B cell (primary cell): ENCODE measurements at regions not wholly inside any gene's neighbourhood (a gene's known extent, or its start where the extent isn't known, plus 50 kb on each side); places are given as distances from the start of the nearest gene placed in this dataset.

Source experiments
- CTCF ChIP-seq: fragments of 200-600 bp; IDR thresholded peaks from one replicate; pipeline ENCODE4 v1.8.0; 2022; ENCODE audit warnings: antibody characterized with exemption, mild to moderate bottlenecking
- EZH2 ChIP-seq: IDR thresholded peaks from 2 replicates; pipeline ENCODE4 v1.6.1; 2012; ENCODE audit warnings: borderline replicate concordance, low read depth, mild to moderate bottlenecking, moderate library complexity, low read length; ENCODE audit not compliant: insufficient read depth, poor library complexity, severe bottlenecking

GRCh38 chr19:42653841-42654240, 59.1 kb upstream of the CEACAM8 start:
- TF ChIP-seq EZH2 (no peak), CTCF (no peak)
